Bone marrow (tissue), 2 donors: ENCODE measurements at regions not wholly inside any gene's neighbourhood (a gene's known extent, or its start where the extent isn't known, plus 50 kb on each side); places are given as distances from the start of the nearest gene placed in this dataset.

Experiments
- DNase-seq, 2 donors: peaks; one replicate each; lab custom pipeline; 2025; lab: John Stamatoyannopoulos, UW

DNA sequence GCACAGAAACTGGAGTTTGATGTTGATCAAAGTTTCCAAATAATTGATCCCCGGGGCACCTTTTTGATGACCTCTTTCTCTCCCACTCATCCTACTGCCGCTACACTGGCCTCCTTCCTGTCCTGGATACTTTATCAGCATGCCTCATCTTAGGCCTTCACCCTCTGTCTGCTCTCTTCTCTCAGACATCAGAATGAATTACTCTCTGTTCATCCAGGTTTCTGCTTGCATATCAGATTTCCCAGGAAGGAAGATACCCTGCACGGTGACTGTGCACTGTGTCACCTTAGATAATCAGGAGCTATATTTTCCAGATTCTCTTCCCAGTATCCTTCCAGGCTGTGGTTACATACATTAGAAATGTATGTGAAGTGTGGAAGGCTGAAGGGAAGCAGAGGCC lies 397.0 kb downstream of the DIRAS2 start:
- DNase-seq = no peak

DNA sequence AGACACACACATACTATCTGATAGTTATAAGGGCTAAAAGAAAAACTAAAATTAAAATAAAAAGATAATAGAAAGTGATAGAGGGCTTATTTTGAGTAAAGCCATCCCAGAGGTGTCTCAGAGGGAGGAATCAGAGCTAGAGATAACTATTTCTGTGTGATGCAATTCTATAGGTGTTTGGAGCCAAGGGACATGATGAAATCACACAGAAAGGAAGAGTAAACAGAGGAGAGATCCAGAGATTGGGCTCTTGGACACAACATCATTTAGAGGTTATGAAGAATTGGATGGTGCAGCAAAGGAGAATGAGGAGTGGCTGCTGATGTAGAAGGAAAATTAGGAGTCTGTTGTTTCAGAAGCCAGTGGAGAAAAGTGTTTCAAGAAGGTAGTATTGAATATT lies 393.5 kb downstream of the DIRAS2 start:
- no peak for DNase-seq

DNA sequence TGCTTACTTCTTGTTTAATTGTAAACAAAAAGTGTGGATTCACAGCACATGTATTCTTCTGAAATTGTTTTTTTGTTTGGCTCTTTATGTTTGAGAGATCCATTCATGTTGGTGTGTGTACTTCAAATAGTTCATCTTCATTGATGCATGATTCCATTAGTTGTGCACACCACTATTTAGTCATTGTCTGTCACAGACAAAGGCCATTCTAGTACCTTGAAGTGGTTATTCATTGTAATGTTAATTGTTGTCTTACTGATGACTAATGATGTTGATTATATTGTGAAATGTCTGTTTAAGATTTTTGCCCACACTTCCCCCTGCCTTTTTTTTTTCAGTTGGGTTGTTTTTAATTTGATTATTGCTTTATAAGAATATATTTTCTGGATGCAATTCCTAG lies 391.3 kb downstream of the DIRAS2 start:
- DNase-seq = no peak

DNA sequence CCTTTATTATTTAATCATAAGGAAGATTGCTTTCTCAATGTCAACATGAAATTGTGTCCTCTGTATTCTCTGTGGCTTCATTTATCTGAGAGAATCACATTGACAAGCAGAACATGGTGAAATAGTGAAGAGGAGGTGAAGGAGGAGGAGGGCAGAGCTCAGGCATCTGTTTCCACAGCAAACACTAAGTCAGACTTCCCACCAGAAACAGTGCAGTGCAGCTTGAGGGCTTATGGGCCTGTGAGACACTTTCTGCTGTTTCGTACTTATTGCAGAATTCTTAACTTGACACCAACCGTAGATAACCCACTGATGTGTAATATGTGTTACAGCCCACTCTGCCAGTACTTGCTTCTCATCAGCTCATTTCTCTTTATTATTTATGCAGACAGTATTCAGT lies 386.3 kb downstream of the DIRAS2 start:
- no peak for DNase-seq

DNA sequence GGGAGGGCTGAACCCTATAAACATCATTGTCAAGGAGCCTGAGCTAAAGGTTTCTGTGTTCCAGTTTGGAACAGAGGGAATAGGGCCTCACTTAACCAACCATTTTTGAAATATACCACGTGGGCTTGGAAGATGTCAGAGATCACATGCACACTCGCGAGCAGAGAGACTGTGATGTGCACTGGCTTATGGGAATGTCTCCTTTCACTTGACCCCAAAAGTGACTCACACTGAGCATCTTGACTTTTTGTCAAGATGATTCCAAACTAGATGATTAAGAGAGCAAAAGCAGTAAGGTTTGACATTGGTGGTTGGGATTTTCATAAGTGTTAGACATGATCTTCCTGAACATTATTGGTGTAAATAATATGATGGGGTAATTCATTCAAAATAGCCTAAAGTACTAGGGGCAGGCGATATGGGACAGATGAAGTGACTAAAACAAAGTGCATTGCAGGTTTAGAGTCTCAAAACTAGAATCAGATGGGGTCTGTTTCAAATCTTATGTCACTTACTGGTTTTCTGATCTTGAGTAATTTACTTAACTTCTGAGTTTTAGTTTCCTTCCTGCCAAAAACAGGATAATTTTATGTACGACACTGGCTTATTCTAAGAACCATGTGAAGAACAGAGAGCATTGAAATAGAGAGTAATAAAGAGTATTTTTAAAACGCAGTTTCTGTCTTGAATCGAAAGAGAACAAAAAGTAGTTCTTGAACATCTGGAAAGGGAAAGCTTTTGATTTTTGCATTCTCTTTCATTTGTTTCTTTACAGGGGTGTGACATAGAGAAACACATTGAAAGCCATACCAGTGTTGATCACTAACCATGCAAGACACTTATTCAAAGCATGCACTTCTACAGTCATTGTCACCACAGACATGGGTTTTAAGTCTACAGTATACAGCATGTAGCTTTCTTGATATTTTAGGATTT lies 383.0 kb downstream of the DIRAS2 start:
- no peak for DNase-seq

DNA sequence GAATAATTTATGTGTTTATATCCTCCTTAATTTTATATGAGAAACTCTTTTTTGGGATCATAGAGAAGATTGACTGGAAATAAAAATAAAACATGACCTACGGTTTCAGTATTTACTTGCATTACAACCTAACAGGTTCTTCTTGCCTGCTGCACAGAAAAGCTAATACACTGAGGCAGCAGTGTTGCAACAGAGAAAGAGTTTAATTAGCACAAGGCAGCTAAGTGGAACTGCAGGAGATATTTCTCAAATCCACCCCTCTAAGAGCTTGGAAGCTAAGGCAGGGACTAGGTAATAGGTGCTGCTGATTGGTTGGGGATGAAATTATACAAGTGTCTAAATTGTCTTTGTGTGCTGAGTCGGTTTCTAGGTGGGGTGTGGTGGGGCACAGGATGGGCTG lies 380.9 kb downstream of the DIRAS2 start:
- no peak for DNase-seq

DNA sequence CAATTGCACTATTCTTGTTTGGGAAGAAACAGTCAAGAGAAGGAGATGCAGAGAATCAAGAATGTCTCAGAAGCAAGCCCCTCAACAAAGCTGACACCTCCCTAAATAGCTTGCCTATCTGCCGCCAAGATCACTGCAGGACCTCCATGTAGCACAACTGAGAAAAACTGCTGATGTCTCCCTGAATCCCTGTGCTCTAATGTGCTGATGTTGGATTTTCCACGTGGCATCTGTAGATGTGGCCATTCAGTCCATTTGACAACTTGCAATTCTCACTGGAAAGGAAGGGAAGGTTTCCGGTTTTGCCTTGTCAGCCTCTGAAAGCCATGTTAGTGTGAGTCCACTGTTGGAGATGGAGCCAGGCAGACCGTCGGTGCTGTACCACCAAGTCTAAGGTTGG lies 374.0 kb downstream of the DIRAS2 start:
- DNase-seq = no peak

DNA sequence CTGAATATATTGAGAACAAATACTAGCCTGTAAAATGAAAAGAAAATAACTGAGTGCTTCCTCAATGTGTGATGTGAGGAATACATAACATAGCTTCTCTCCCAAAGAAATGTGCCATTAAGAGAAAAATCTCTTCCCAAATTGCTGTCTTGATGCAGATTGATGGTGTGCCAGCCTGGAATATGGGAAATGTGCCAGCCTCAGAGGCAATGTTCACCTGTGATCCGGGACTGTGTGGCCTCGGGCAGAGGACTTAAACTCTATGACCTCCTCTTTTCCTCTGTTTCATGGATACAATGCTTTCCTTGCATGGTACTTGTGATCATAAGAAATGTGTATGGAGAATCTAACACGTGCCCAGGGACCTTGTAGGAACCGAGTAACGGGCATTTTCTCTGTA lies 370.9 kb downstream of the DIRAS2 start:
- no peak for DNase-seq

DNA sequence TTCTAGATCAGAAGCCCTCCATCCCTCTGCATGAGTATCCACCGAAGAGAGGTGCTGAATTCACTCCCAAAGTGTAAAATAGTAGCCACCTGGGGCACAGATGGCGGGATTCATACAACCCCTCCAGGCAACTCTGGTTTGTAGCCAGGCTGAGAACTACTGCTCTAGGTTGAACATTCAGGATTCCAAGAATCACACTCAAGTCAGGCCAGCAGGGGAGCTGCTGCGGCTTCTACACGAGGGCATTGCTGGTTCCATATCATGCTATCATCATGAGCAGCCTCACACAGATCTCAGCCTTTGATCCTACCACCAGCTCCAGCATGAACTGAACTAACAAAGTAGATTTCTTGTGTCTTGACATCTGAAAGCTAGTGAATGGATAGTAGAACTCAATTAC lies 367.9 kb downstream of the DIRAS2 start:
- no peak for DNase-seq

DNA sequence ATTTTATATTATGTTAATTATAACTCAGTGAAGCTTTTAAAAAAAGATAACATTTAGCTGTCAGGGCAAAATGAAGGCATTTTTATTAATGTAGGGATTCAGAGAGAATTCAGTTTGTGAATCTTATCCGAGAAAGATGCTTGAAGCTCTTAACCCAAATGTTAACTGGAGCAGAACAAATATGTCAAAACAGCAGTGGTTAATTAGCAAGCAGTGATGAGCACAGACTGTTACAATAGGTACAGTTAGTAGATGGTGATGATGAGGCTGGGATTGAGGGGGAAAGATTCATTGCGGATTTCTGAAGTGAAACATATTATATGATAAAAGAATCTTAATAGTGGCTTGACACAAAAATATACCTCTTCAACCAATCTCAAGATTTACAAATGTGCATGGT lies 356.7 kb downstream of the DIRAS2 start:
- no peak for DNase-seq

DNA sequence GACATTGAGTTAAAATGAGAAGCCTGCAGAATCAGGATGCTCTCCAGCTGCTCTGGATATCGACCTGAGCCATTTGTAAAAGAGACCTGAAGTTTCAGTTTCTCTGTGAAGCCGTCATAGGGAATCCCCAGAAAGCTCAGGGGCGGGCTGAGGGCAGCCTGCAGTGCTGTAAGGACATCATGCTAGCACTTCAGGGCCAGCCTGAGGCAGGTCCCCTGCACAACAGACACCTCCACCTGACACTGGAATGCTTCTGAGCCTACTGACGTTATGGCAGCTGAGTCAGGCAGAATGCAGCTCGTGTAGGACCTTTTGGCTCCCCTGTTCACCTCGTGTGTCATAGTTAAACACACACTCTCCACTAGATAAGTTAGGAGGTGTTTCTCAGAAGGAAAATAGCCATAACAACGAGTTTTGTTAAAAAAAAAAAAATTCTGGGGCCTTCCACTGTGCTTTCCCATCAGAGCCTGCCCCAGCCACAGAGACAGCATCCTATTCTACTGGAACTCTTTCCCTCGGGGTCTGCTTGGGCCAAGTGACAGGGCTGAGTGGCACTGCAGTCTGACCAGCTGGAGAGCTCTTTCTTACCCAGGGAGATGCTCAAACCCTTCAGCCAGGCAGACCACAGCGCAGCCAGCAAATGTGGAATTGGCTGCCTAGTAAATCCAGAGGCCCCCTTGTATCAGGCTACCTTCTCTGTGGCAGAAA lies 354.9 kb downstream of the DIRAS2 start:
- no peak for DNase-seq

DNA sequence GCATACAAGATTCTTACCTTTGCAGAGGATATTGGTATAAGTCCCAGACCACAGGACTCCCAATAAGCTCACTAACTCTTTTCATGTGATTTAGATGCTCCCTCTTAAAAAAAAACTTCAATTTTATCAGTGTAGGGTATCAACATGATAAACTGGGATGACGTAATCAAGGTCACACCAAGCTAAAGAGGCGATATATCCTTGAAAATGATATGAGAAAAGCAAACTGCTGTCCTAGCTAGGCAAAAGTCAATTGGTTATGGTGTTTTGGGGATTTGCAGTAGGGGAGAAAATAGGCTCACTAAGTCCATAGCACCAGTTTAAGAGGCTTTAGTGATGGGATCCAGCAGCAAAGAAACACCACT lies 354.4 kb downstream of the DIRAS2 start:
- no peak for DNase-seq

DNA sequence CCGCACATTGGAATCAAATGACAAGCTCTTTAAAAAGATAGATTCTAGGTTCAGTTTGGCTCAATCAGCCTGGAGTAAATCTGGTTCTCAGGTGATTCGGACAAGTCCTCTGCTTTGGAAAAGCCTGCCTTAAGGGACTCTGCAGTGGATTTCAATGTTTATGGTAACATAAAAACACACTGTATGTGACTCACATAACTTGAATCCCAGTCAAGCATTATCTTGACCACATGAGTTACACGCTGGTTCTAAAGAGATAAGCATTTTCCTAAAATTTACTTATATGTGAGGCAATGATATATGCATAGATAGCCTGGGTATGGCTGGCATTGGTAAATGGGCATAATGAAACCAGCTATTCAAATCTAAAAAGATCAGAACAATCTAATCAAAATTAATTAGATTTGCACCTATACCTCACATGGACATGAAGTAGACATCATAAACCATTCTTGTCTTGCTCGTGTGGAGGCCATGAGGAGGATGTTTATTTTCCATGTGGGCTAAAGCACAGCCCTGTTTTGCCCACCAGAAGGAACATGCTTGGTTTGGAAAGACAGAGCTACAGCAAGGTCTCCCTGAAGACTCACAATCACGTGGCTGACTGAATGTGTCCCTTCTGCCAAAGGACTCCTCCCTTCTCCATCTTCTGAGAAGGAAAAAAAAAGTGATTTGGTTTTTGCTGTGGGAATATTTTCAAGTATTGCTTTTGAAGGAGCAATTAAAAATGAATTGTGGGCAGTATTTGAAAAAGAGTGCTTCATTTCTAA lies 351.7 kb downstream of the DIRAS2 start:
- no peak for DNase-seq

DNA sequence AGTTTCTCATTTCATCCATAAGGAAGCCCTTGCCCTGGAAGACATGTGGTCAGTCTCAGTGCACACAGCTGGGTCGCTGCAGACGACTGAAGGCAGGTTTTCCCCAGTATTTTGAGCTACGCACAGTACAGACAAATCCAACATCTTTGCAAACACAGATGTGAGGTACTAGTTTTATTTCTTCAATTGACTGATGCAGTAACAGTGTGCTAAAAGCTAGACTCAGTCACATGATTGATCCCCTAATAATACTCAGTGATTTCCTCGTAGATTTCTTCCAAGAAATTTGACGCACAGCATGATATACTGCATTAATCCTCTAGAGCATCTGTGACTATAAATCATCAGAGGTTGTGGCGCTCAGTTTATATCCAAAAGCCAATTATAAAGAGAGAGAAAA lies 346.1 kb downstream of the DIRAS2 start:
- DNase-seq = no peak

DNA sequence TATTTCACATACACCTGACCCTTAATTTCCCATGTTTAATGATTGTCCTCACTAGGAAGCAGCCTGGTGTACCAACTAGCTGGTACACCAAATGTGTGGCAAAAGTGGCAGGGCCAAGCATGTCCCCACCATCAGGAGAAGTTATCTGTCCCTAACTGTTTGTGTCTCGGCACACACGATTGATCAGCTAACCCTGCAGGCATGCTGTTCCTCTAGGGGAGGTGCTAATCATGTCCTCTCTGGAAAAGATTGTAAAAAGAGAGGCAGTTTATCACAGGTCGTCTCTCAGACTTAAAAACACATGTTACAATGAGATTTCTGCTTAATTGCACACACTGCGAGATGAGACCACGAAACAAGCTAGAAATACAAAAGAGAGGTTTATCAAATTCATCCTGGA lies 342.7 kb downstream of the DIRAS2 start:
- DNase-seq = no peak

DNA sequence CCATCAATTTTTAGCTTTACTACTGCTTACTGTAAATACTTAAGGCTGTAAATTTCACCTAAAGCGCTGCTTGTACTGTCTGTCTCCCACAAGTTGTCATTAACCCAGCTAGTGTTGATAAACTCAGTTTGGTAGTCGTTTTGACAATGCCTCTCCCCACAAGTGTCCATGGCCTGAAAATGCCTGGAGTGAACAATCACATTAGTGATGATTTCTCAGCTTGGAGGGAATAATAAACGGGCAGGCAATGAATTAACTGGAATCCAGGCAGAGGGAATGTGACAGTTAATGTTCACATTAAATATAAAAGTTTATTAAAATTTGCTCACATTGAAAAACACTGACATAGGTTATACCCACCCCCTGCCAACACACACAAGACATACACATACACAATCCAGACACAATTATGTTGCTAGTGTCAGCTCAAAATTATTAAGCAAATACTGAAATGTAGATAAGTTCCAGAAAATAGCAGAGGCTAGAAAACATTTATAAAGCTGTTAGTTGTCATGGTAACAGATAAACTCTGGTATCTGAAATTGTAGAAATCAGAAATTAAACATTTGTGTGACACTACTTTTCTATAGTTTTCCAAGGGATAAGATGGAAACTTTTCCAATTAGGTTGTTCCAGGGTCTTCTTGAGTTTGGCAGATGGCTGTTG lies 341.9 kb downstream of the DIRAS2 start:
- DNase-seq = no peak

DNA sequence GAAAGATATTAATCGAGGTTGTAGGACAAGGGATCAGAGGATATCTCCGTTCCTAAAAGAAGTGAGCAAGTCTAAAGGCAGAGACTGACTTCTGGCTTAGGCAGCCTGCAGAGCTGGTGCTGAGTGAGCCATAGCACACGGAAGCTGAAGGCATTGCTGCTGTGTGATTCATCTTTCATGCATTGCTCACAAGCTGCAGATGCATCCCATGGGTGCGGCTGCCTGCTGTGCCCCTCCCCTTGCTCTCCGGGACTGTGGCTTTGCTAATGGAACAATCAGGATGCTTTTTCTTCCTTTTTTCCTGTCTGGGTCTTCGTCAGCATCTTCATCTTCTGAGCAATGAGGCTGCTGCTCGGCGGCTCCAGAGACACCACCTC lies 341.4 kb downstream of the DIRAS2 start:
- no peak for DNase-seq

DNA sequence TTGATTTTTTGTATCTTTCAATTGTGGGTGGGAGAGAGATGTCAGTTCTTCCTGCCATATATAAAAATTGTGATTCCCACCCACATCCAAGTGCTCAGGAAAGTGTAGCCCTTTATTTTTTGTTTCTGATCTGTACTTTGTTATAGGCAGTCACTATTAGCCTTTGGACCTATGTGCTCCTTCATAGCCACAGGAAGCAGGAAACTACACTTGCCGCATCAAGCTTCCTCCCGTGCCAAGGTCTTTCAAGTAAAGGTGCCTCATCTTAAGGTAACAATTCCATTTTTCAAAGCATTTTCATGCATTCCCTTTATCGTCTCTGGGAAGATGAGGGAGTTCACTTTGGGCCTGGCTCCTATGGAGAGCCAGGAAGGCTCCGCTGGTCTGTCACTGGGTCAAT lies 339.0 kb downstream of the DIRAS2 start:
- DNase-seq = no peak

DNA sequence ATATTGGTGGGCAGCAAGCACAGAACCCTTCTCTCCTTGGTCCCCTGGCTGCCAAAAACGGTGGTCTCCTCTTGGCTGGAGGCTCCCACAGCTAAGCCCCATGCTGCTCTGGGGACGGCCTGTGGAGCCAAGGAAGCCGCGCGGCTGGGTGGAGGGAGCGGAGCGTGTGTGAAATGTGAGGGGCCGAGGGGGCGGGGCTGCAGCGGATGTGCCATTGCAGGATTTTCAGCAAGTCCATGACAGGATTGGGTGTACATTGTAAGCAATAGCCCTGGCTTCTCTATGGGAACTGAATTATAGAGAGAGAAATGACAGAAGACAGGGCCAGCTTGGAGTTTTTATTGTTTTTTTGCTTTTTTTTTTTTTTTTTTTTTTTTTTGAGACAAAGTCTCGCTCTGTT lies 336.5 kb downstream of the DIRAS2 start:
- no peak for DNase-seq

DNA sequence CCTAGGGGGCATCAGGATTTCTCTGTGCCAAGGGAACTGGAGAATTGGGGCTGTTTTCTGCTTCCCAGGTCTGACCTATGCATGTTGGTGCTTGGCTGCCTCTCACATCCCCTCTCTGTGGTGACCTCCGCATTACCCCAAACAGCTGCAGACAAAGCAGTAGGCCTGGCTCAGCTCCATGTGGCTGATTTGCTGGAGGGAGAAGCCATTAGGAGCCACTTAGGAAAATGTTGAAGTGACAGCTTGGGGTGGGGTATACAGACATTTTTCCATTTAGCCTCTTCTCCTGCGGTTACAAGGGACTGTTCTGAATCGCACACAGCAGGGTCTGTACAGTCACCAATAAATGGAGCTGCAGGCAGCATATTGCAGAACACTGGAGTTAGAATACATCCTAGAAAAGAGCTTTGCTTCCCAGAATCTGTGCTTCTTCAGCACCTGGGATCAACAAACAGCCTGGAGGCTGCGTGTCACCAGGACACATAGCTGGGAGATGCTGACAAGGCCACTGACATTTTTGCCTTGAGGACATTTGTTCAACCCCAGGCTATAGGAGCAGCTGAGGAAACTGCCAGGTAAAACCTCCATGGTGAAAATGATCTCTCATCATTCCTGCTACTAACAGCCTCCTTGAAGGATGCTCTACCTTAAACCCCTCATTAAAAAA lies 335.3 kb downstream of the DIRAS2 start:
- DNase-seq = no peak

DNA sequence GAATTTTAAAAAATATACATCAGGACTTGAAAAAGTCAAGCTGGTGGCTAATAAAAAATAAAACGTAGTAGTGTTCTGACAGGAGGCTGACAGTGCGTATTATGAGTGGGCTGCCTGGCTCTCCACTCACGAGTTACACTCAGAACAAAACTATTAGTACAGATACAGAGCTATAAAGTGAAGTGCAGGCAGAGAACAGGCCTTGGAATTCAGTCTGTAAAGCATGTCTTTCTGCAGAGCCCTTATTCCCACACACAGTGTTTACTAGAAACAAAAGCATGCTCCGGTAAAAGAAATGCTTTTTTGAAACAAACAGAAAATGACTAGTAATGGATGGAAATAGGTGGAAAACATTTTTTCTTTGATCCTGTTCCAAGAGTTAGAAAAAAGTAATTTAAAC lies 334.7 kb downstream of the DIRAS2 start:
- DNase-seq = no peak

DNA sequence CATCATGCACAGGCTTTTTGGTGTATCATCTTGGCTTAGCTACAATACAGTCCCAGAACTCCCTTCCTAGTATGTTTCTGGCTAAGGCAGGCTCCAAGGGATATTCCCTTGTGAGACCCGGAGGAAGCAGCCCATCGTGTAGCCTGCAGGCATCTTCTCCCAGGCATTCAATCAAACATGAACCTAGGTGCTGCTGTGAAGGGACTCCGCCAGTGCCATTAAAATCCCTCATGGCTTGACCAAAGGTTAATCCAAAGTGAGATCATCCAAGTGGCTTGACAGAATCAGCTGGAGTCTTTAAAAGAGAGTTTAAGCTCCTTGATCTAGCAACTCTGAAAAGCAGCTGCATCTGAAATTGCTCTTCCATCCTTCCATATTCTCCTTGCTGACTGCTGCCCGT lies 333.9 kb downstream of the DIRAS2 start:
- no peak for DNase-seq
